ENCODE measurements at regions not wholly inside any gene's neighbourhood (a gene's known extent, or its start where the extent isn't known, plus 50 kb on each side); places are given as distances from the start of the nearest gene placed in this dataset.

DNA sequence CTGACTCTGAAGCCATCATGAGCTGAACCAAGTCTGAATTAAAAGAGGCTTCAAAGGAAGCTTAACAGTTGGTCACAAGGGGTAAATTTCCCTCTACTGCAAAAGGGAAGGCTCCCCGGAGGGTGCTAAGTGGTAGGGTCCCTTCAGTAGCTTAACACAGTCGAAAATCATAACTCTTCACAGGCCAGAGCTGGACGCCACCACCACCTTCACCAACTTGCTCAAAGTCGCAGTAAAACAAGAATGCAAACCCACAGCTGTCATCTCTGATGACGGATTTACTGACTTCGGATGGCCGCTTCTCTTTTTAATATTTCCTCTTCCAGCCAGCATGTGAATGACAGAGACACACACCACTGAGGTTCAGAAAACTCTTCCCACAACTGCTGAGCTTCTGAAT, 144.7 kb upstream of the FBXL4 start:
- no peak overlapping the region for H3K4me3 ChIP-seq (ENCODE audit: low read depth, low read length)
- TF ChIP-seq, protein P1, sequence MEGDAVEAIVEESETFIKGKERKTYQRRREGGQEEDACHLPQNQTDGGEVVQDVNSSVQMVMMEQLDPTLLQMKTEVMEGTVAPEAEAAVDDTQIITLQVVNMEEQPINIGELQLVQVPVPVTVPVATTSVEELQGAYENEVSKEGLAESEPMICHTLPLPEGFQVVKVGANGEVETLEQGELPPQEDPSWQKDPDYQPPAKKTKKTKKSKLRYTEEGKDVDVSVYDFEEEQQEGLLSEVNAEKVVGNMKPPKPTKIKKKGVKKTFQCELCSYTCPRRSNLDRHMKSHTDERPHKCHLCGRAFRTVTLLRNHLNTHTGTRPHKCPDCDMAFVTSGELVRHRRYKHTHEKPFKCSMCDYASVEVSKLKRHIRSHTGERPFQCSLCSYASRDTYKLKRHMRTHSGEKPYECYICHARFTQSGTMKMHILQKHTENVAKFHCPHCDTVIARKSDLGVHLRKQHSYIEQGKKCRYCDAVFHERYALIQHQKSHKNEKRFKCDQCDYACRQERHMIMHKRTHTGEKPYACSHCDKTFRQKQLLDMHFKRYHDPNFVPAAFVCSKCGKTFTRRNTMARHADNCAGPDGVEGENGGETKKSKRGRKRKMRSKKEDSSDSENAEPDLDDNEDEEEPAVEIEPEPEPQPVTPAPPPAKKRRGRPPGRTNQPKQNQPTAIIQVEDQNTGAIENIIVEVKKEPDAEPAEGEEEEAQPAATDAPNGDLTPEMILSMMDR (IDR thresholded peaks at IDR 0.05; ENCODE audit: low read depth, low read length, missing control alignments), result no peak
- no peak overlapping the region for H3K27ac ChIP-seq
- in situ Hi-C loops (cut with HindIII; ENCODE audit: low pct_ligation_motif_present, low sequenced_read_pairs), result no loop called here
- no peaks in the 10 kb centered on the region for H3K27me3 ChIP-seq (replicated peaks)
- DNase-seq, result no peak
- no peaks in the 10 kb centered on the region for H3K36me3 ChIP-seq (replicated peaks)

DNA sequence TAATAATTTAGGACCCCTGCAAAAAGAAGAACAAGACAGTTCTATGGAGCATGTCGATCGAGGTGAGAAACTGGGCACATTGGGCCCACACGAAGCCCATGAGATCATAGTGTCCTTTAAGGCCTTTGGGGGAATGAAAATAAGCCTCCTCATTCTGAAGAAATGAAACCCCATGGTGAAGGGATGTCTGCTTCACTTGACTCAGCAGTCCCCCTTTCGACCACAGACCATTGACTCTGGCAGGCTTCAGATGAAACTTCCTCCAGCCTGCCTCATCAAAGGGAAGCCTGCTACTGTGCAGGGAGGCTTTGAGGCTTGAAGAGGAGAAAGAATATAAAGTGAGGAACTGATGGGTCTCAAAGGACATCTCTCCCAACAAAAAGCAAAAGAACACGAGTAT, 144.2 kb upstream of the FBXL4 start:
- H3K27ac ChIP-seq, result no peak overlapping the region
- H3K27me3 ChIP-seq (replicated peaks), result no peaks in the 10 kb centered on the region
- no peak overlapping the region for H3K4me3 ChIP-seq (ENCODE audit: low read depth, low read length)
- no peaks in the 10 kb centered on the region for H3K36me3 ChIP-seq (replicated peaks)
- DNase-seq, result no peak
- in situ Hi-C loops (cut with HindIII; ENCODE audit: low pct_ligation_motif_present, low sequenced_read_pairs), result no loop called here
- TF ChIP-seq, protein P1 (IDR thresholded peaks at IDR 0.05; ENCODE audit: low read depth, low read length, missing control alignments), result no peak

DNA sequence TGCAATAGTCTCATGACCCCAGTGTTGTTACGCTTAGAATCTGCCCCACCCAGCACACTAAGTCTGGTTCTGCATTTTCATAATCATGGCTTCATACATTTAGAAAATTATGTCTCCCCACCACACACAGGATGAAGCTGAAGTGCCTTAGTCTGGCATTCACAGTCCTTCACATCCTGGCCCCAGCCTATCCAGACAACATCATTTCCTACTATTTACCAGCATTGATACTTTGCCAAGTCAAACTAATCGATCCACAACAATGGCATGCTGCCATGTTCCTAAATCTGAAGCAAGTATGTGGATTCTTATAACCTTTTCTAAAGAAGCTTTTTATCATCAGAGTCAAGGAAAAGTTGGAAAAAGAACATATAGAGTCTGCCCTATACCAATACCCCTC, 132.4 kb upstream of the FBXL4 start:
- Histone ChIP-seq H3K27me3 (replicated peaks) (no peaks in the 10 kb centered on the region), H3K36me3 (replicated peaks) (no peaks in the 10 kb centered on the region), H3K4me3 (ENCODE audit: low read depth, low read length) (no peak overlapping the region), H3K27ac (no peak overlapping the region)
- in situ Hi-C loops (cut with HindIII; ENCODE audit: low pct_ligation_motif_present, low sequenced_read_pairs), result no loop called here
- no peak for DNase-seq
- TF ChIP-seq, protein P1 (IDR thresholded peaks at IDR 0.05; ENCODE audit: low read depth, low read length, missing control alignments), result no peak

DNA sequence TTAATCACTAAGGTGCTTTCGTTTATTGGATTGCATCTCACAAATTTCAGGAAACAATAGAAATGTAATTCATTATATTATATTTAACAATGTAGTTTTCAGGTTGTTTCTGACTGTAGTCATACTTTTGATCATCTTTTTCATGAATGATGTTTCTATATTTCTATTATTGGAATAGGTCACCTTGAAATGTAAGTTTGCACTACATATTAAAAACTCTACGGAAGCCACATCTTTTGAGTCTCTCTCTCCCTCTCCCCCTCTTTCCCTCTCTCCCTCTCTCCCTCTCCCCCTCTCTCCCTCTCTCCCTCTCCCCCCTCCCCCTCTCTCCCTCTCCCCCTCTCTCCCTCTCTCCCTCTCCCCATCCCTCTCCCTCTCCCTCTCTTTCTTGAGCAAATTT, 131.3 kb upstream of the FBXL4 start:
- TF ChIP-seq, protein P1 (IDR thresholded peaks at IDR 0.05; ENCODE audit: low read depth, low read length, missing control alignments), result no peak
- Histone ChIP-seq H3K4me3 (ENCODE audit: low read depth, low read length) (no peak overlapping the region), H3K27me3 (replicated peaks) (no peaks in the 10 kb centered on the region), H3K36me3 (replicated peaks) (no peaks in the 10 kb centered on the region), H3K27ac (no peak overlapping the region)
- in situ Hi-C loops (cut with HindIII; ENCODE audit: low pct_ligation_motif_present, low sequenced_read_pairs), result no loop called here
- DNase-seq, result no peak

DNA sequence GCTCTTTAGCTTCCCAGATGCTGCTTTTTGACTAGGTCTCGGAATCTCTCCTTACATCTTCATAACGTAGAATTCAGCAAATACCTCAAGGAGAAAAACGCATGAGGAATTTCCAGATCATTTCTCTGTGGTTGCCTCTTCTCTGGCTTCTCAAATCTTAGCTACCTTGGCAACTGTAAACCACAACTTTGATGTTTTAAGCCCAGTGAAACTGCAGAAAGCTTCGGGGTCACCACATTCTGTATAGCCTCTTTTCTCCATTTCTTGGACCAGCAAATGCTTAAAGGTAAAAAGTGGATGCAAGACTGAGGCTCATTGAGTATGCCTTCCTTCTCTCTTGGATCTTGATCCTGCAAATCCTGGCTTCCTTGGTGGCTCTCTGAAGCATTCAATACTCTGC, 125.5 kb upstream of the FBXL4 start:
- Histone ChIP-seq H3K36me3 (replicated peaks) (no peaks in the 10 kb centered on the region), H3K4me3 (ENCODE audit: low read depth, low read length) (no peak overlapping the region), H3K27me3 (replicated peaks) (no peaks in the 10 kb centered on the region), H3K27ac (no peak overlapping the region)
- in situ Hi-C loops (cut with HindIII; ENCODE audit: low pct_ligation_motif_present, low sequenced_read_pairs), result no loop called here
- no peak for DNase-seq
- TF ChIP-seq, protein P1 (IDR thresholded peaks at IDR 0.05; ENCODE audit: low read depth, low read length, missing control alignments), result no peak

DNA sequence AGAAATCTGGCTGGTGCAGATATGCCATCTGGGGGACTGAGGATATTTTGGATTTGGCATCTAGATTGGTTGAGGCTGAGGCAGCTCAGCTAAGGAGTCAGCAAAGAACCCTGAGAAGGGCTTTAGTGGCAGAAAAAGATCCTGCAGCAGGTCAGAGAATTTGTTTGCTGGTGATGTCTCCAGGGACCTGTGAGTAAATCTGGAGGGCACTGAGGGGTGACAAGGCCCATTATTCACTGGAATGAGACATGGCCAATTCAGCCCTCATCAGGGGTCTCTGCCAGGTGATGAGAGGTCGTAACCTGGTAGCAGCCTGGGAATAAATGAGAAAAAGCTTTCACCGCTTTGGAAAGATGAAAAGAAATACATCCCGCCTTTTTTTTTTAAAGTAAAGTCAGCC, 118.3 kb upstream of the FBXL4 start:
- H3K36me3 ChIP-seq (replicated peaks), result no peaks in the 10 kb centered on the region
- in situ Hi-C loops (cut with HindIII; ENCODE audit: low pct_ligation_motif_present, low sequenced_read_pairs), result no loop called here
- no peak overlapping the region for H3K27ac ChIP-seq
- no peaks in the 10 kb centered on the region for H3K27me3 ChIP-seq (replicated peaks)
- no peak for DNase-seq
- TF ChIP-seq, protein P1 (IDR thresholded peaks at IDR 0.05; ENCODE audit: low read depth, low read length, missing control alignments), result no peak
- H3K4me3 ChIP-seq (ENCODE audit: low read depth, low read length), result no peak overlapping the region
